ENCODE measurements at regions not wholly inside any gene's neighbourhood (a gene's known extent, or its start where the extent isn't known, plus 50 kb on each side); places are given as distances from the start of the nearest gene placed in this dataset.

GRCh38 chr2:151032741-151033191 is 228.9 kb downstream of the RBM43 start:
- CTCF ChIA-PET, result interaction anchor here (0.6 to 2.3 kb wide), 4 partner anchors 19 to 518 kb away, joined by 3 to 15 read pairs (median 4); no protein-coding TSS in a partner anchor
- peak; percentile 34; the same call in 1 of the 2 replicates for TF ChIP-seq ZNF366 (tag by site-specific recombination; conservative IDR thresholded peaks at IDR 0.05)
- peak; percentile 83 for TF ChIP-seq ZBTB6 (tag by site-specific recombination; IDR thresholded peaks at IDR 0.05)
- TF ChIP-seq GLIS1 (tag by site-specific recombination; IDR thresholded peaks at IDR 0.05), result 0 out of 2 replicates have a peak, but pooled peaks have one; percentile 24
- no peak for TF ChIP-seq ZBTB48 (tag by site-specific recombination; IDR thresholded peaks at IDR 0.05)
- TF ChIP-seq ZNF624 (tag by site-specific recombination; IDR thresholded peaks at IDR 0.05), result no peak
- 0 out of 2 replicates have a peak, but pooled peaks have one; percentile 15 for TF ChIP-seq ZNF629 (tag by site-specific recombination; IDR thresholded peaks at IDR 0.05)
- Histone ChIP-seq H3K4me1 (ENCODE audit: control insufficient read depth, insufficient read depth, low read length) (peaks cover 4% of the 10 kb centered on the region; the same call in 1 of the 2 replicates), H3K27ac (ENCODE audit: extremely low read depth, low read depth, low read length) (no peak overlapping the region), H3K36me3 (ENCODE audit: control insufficient read depth in 2 of 2, insufficient read depth in 1 of 2, low read length in 2 of 2) (no peaks in the 10 kb centered on the region), H3K9me3 (ENCODE audit: control insufficient read depth, insufficient read depth, low read depth, low read length) (no peaks in the 10 kb centered on the region), H3K4me3 (ENCODE audit: low read depth, low read length) (no peak overlapping the region)
- POLR2A ChIA-PET, result no interaction called here

GRCh38 chr2:151030663-151031230 is 230.9 kb downstream of the RBM43 start:
- CTCF ChIA-PET, result interaction anchor here (0.5 to 2.3 kb wide), 3 partner anchors 21 to 281 kb away, joined by 3 to 15 read pairs (median 4); no protein-coding TSS in a partner anchor

More at GRCh38 chr2:151030663-151031230, 230.9 kb downstream of the RBM43 start:
- no peak overlapping the region for H3K27ac ChIP-seq (ENCODE audit: extremely low read depth, low read depth, low read length)
- no peak overlapping the region for H3K4me3 ChIP-seq (ENCODE audit: low read depth, low read length)
- no peaks in the 10 kb centered on the region for H3K9me3 ChIP-seq (ENCODE audit: control insufficient read depth, insufficient read depth, low read depth, low read length)
- POLR2A ChIA-PET, result no interaction called here
- no peaks in the 10 kb centered on the region for H3K36me3 ChIP-seq (ENCODE audit: control insufficient read depth in 2 of 2, insufficient read depth in 1 of 2, low read length in 2 of 2)
- peaks cover 4% of the 10 kb centered on the region; the same call in 1 of the 2 replicates for H3K4me1 ChIP-seq (ENCODE audit: control insufficient read depth, insufficient read depth, low read length)
- no peak for TF ChIP-seq ZNF529 (tag by site-specific recombination; IDR thresholded peaks at IDR 0.05; ENCODE audit: insufficient replicate concordance)
- TF ChIP-seq ZNF518A (tag by site-specific recombination; conservative IDR thresholded peaks at IDR 0.05; ENCODE audit: low read depth), result no peak
- TF ChIP-seq ZNF677 (tag by site-specific recombination; IDR thresholded peaks at IDR 0.05), result no peak
- no peak for TF ChIP-seq ZNF521 (tag by site-specific recombination; IDR thresholded peaks at IDR 0.05)
- no peak for TF ChIP-seq ZBTB11 (tag by site-specific recombination; conservative IDR thresholded peaks at IDR 0.05; ENCODE audit: low read depth)
- TF ChIP-seq ZNF626 (tag by site-specific recombination; IDR thresholded peaks at IDR 0.05), result no peak
- no peak for TF ChIP-seq ZNF148 (tag by site-specific recombination; IDR thresholded peaks at IDR 0.05; ENCODE audit: borderline replicate concordance)
- TF ChIP-seq KLF10 (tag by site-specific recombination; IDR thresholded peaks at IDR 0.05), result no peak
- no peak for TF ChIP-seq ZNF707 (tag by site-specific recombination; IDR thresholded peaks at IDR 0.05)
- no peak for TF ChIP-seq ZNF138 (tag by site-specific recombination; IDR thresholded peaks at IDR 0.05; ENCODE audit: borderline replicate concordance)
- no peak for TF ChIP-seq ZNF324 (tag by site-specific recombination; IDR thresholded peaks at IDR 0.05)
- TF ChIP-seq ZNF610 (tag by site-specific recombination; IDR thresholded peaks at IDR 0.05; ENCODE audit: borderline replicate concordance), result no peak
- no peak for TF ChIP-seq ZNF837 (tag by site-specific recombination; IDR thresholded peaks at IDR 0.05)
- no peak for TF ChIP-seq ZNF292 (tag by site-specific recombination; IDR thresholded peaks at IDR 0.05; ENCODE audit: borderline replicate concordance, low read depth)
- no peak for TF ChIP-seq ZNF785 (tag by site-specific recombination; IDR thresholded peaks at IDR 0.05)

Data from HEK293 (cell line).